GM12892 (cell line): ENCODE measurements at regions not wholly inside any gene's neighbourhood (a gene's known extent, or its start where the extent isn't known, plus 50 kb on each side); places are given as distances from the start of the nearest gene placed in this dataset.
"Not testable (repeated sequence)": the region's sequence is repeated elsewhere in the genome, so short reads cannot be mapped to it uniquely, and the experiment has no call there.

Experiments
- DNase-seq: peaks from one replicate; pipeline ENCODE4 v3.0.0; 2011; ENCODE audit not compliant: insufficient read length
- FAIRE-seq: peaks from 2 replicates; lab custom pipeline; 2011; peaks lifted over from hg19 to GRCh38; lab: Jason Lieb, UNC
- POLR2A ChIP-seq: IDR thresholded peaks from 2 replicates; pipeline ENCODE4 v1.6.1; 2011; ENCODE audit warnings: low read depth, low read length, control low read depth
- POLR2AphosphoS5 ChIP-seq: IDR thresholded peaks from 2 replicates; pipeline ENCODE4 v1.6.1; 2011; ENCODE audit warnings: low read depth, low read length, control low read depth
- TAF1 ChIP-seq: IDR thresholded peaks from 2 replicates; pipeline ENCODE4 v1.6.1; 2011; ENCODE audit warnings: low read depth, mild to moderate bottlenecking, control low read depth, low read length, borderline replicate concordance

GRCh38 chrX:110915111-110915510 lies 119.5 kb upstream of the CHRDL1 start:
- DNase-seq (no peak), FAIRE-seq (no peak)
- TF ChIP-seq POLR2AphosphoS5 (no peak), POLR2A (no peak), TAF1 (no peak)

GRCh38 chrX:110914281-110914680 lies 118.7 kb upstream of the CHRDL1 start:
- DNase-seq (no peak), FAIRE-seq (no peak)
- TF ChIP-seq POLR2A (no peak), TAF1 (no peak), POLR2AphosphoS5 (no peak)

- FAIRE-seq, DNase-seq: not testable (repeated sequence)
Observed at GRCh38 chrX:110904747-110905146, 109.1 kb upstream of the CHRDL1 start.

DNA sequence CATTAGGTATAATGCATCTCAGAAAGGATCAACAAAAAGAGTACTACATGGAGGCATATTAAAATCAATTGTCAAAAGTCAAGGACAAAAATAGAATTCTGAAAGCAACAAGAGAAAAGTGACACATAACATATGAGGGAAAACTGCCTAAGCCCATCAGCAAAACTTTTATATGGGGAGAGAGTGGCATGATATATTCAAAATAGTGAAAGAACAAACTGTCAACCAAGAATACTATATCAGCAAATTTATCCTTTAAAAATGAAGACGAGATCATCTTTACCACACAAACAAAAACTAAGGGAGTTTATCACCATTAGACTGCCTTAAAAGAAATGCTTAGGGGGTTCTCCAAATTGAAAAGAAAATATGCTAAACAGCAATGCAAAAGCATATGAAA lies 86.4 kb upstream of the CHRDL1 start:
- TF ChIP-seq TAF1, result no peak
- DNase-seq (no peak), FAIRE-seq (no peak)

DNA sequence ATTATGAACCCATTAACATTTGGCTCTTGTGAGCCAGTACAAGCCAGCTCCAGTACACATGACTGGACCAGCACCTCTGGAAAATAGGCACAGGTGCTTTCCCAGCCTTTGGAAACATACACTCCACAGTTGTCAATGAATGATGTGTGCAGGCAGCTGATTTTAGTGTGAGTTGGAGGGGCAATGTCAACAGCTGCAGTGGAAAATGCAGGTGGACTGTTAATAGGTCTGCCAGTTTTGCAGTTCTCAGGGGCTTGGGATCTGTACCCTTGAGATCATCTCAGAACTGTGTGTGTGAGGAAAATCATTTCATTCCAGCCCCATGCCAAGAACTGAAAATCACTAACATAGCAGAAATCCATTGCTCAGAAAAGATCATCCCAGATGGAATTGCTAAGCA lies 81.7 kb upstream of the CHRDL1 start:
- DNase-seq, result no peak
- no peak for FAIRE-seq
- no peak for TF ChIP-seq TAF1

DNA sequence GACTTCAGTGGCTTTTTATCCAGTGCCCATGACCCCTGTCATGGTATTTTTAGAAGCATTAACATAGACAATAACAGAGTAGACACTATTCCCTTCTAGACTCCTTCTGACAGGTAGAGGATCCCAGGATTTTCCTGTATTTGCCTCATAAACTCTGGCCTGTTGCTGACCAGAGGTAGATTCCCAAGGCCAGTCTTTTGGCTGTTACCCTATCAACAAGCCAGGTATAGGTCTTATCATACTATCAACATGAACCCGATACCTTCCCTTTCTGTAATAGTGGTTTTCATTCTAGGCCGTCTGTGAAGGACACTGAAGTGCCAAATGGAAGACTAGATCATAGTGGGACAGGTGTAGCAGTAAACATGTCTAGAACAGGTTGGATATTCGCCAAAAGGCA lies 76.2 kb upstream of the CHRDL1 start:
- TF ChIP-seq POLR2A (no peak), POLR2AphosphoS5 (no peak), TAF1 (no peak)
- FAIRE-seq, result no peak

DNA sequence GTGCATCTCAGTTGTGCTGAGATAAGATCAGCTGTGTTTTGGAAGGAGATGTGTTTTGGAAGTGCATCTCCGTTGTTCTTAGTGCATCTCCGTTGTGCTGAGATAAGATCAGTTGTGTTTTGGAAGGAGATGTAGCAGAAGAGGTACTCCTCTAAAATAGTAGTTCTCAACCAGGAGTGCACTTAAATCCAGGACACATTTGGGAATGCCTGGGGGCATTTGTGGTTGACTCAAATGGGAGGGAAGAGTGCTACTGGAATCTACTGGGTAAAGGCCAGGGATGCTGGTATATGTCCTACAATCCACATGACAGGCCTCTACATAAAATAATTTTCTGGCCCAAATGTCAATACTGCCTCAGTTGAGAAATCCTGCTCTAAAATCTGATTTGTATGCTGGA lies 70.8 kb upstream of the CHRDL1 start:
- FAIRE-seq (no peak), DNase-seq (no peak)
- TF ChIP-seq TAF1 (no peak), POLR2AphosphoS5 (no peak), POLR2A (no peak)

More for the DNA sequence above, 76.2 kb upstream of the CHRDL1 start:
- no peak for DNase-seq

DNA sequence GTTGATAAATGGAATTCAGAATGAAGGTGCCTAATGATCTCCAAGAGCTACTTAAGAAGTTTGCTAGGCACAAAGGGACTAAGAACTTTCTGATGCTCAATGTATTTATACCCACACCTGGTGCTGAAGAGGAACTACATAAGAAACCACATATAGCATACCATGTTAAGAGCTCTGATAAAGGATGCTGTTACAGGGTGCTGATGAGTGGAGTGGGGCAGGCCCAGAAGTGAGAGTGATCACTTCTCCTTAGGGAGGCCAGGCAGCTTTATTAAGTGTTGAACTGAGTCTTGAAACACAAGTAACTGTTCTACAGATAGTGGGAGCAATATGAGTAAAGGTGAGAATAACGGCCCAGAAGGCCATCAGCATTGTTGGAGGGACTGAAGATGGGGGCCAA lies 68.3 kb upstream of the CHRDL1 start:
- no peak for DNase-seq
- TF ChIP-seq TAF1 (no peak), POLR2AphosphoS5 (no peak), POLR2A (no peak)
- no peak for FAIRE-seq

- TF ChIP-seq TAF1, result no peak
- no peak for TF ChIP-seq POLR2A
- TF ChIP-seq POLR2AphosphoS5, result no peak
- FAIRE-seq, result no peak
Observed at GRCh38 chrX:110858565-110858964, 62.9 kb upstream of the CHRDL1 start.

DNA sequence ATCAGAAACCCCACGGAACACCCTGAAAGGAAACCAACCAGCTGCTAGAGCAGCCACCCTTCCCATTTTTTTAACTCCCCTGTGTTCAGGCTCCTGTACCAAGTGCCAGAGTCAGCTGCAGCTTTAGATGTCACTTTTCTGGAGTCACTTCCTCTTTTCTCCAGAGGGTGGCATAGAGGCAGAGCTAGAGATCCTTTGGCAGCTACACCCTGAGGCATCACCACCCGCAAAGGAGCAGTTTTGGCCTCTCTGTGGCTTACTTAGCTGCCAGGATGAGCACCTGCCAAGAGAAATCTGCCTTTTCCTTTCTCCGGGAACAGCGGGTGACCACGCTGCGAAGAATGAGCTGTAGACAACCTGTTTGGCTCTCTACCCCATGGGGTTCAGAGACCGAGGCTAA lies 58.0 kb upstream of the CHRDL1 start:
- TF ChIP-seq POLR2AphosphoS5 (no peak), TAF1 (no peak), POLR2A (no peak)
- DNase-seq (no peak), FAIRE-seq (peak; percentile 51)

More at GRCh38 chrX:110858565-110858964, 62.9 kb upstream of the CHRDL1 start:
- no peak for DNase-seq

DNA sequence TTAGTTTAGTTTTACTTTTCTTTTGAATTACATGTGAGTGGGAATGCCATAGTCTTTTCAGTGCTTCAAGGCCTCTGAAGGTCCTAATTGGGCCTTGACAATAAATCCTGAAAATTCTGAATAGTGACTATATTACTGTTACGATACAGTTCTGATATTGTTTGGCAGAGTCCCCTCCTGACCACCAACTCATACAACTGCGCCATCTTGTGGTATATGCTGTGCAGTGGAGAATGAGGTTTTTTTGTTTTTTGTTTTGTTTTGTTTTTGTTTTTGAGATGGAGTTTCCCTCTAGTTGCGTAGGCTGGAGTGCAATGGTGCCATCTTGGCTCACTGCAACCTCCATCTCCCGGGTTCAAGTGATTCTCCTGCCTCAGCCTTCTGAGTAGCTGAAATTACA lies 56.6 kb upstream of the CHRDL1 start:
- DNase-seq, result no peak
- no peak for TF ChIP-seq TAF1
- TF ChIP-seq POLR2AphosphoS5, result no peak
- no peak for TF ChIP-seq POLR2A
- FAIRE-seq, result peak; percentile 5

DNA sequence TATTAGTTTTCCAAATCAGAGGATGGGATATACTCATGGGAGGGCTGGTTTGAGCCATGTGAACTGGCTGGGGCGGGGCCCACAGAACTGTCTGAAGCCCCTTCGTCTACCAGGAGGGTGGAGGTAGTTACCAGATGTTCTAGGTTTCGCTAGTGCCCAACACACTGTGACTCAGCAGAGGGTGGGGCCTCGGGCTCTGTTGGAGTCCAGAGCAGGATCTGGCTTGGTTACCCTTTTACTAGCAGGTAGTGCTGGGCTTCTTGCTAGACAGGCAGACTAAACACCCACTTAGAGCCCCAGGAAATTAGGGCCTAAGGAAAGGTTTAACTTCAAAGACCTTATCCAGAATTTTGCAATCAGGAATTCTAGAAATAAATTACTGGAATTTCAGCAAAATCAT lies 56.2 kb upstream of the CHRDL1 start:
- DNase-seq, result no peak
- no peak for FAIRE-seq
- no peak for TF ChIP-seq POLR2AphosphoS5
- TF ChIP-seq TAF1, result no peak
- no peak for TF ChIP-seq POLR2A

GRCh38 chrX:110847334-110847733 lies 51.7 kb upstream of the CHRDL1 start:
- peak; percentile 76 for FAIRE-seq
- DNase-seq, result no peak
- TF ChIP-seq TAF1, result no peak
- TF ChIP-seq POLR2A, result no peak
- TF ChIP-seq POLR2AphosphoS5, result no peak

GRCh38 chrX:110846071-110846470 lies 50.5 kb upstream of the CHRDL1 start:
- TF ChIP-seq POLR2AphosphoS5, result no peak
- TF ChIP-seq TAF1, result no peak
- TF ChIP-seq POLR2A, result no peak
- DNase-seq, result no peak
- FAIRE-seq, result no peak
